Stimulated activated CD4-positive, alpha-beta T cell treated with anti-CD3 and anti-CD28 coated beads, TNF-alpha, amount 100 ng/mL, for 48 hours (primary cell): ENCODE measurements at regions not wholly inside any gene's neighbourhood (a gene's known extent, or its start where the extent isn't known, plus 50 kb on each side); places are given as distances from the start of the nearest gene placed in this dataset.
"Not testable (repeated sequence)": the region's sequence is repeated elsewhere in the genome, so short reads cannot be mapped to it uniquely, and the experiment has no call there.

Experiments
- DNase-seq, 3 donors: peaks; one replicate each; pipeline ENCODE4 v3.0.0-alpha.2; 2020; ENCODE audit warnings: low read depth in 3 of 3

- DNase-seq = no peak
Observed at GRCh38 chr9:73054091-73054490, 97.6 kb upstream of the ANXA1 start.

GRCh38 chr9:73053543-73053942 lies 98.1 kb upstream of the ANXA1 start:
- no peak for DNase-seq

GRCh38 chr9:73050887-73051550 lies 98.2 kb upstream of the ALDH1A1 start:
- no peak for DNase-seq

- DNase-seq = no peak
Observed at GRCh38 chr9:73050065-73050816, 97.4 kb upstream of the ALDH1A1 start.

GRCh38 chr9:73049280-73049679 lies 96.4 kb upstream of the ALDH1A1 start:
- no peak for DNase-seq

GRCh38 chr9:73046769-73047168 lies 93.9 kb upstream of the ALDH1A1 start:
- no peak for DNase-seq

GRCh38 chr9:73044776-73045175 lies 91.9 kb upstream of the ALDH1A1 start:
- not testable (repeated sequence) for DNase-seq

GRCh38 chr9:73042155-73042554 lies 89.3 kb upstream of the ALDH1A1 start:
- DNase-seq = no peak

GRCh38 chr9:73039271-73040263 lies 86.7 kb upstream of the ALDH1A1 start:
- no peak for DNase-seq

- DNase-seq = no peak
Observed at GRCh38 chr9:73038613-73039012, 85.8 kb upstream of the ALDH1A1 start.

GRCh38 chr9:73038089-73038509 lies 85.2 kb upstream of the ALDH1A1 start:
- DNase-seq = no peak

- DNase-seq = no peak
Observed at GRCh38 chr9:73037613-73038012, 84.8 kb upstream of the ALDH1A1 start.

GRCh38 chr9:73034962-73035361 lies 82.1 kb upstream of the ALDH1A1 start:
- no peak for DNase-seq

GRCh38 chr9:73031350-73031749 lies 78.5 kb upstream of the ALDH1A1 start:
- no peak for DNase-seq

GRCh38 chr9:73030370-73031030 lies 77.6 kb upstream of the ALDH1A1 start:
- no peak for DNase-seq

- no peak for DNase-seq
Observed at GRCh38 chr9:73029346-73029745, 76.5 kb upstream of the ALDH1A1 start.

GRCh38 chr9:73026375-73026774 lies 73.5 kb upstream of the ALDH1A1 start:
- DNase-seq = no peak

GRCh38 chr9:73024601-73025034 lies 71.8 kb upstream of the ALDH1A1 start:
- DNase-seq = no peak

- DNase-seq = peak; percentile 4 to 33 (median 5)
Observed at GRCh38 chr9:73023025-73023541, 70.2 kb upstream of the ALDH1A1 start.

GRCh38 chr9:73022353-73022752 lies 69.5 kb upstream of the ALDH1A1 start:
- DNase-seq = no peak

GRCh38 chr9:73020877-73021276 lies 68.0 kb upstream of the ALDH1A1 start:
- DNase-seq = no peak
